ENCODE measurements at regions not wholly inside any gene's neighbourhood (a gene's known extent, or its start where the extent isn't known, plus 50 kb on each side); places are given as distances from the start of the nearest gene placed in this dataset.

- no peaks in the 10 kb centered on the region for H4K20me1 ChIP-seq (ENCODE audit: control insufficient read depth, insufficient read depth, low read length, poor library complexity, severe bottlenecking)
- H3K79me2 ChIP-seq (ENCODE audit: control insufficient read depth, insufficient read depth, low read length) = no peaks in the 10 kb centered on the region
- ChIA-PET POLR2A (no interaction called here), CTCF (no interaction called here)
- H3K4me3 ChIP-seq (ENCODE audit: control extremely low read depth in 1 of 5, extremely low read depth in 1 of 5, insufficient read depth in 1 of 5, low read depth in 2 of 5, low read length in 4 of 5) = no peak overlapping the region
- no peak for DNase-seq
- Mint-ChIP-seq H3K27ac (no peak overlapping the region), H3K4me1 (peaks cover 7% of the 10 kb centered on the region), H3K27me3 (peaks cover 10% of the 10 kb centered on the region), H3K4me3 (no peak overlapping the region), H3K9me3 (ENCODE audit: insufficient read depth) (peaks cover 4% of the 10 kb centered on the region)
- H3K36me3 ChIP-seq (replicated peaks in 1 of 2; ENCODE audit: control extremely low read depth in 1 of 2, control insufficient read depth in 1 of 2, extremely low read depth in 1 of 2, insufficient read depth in 2 of 2, low read length in 1 of 2) = no peaks in the 10 kb centered on the region
- intact Hi-C loops (cut with micrococcal nuclease) = no loop called here
- peaks cover 0 to 5% (median 0%) of the 10 kb centered on the region in 3 donors for H3K9me3 ChIP-seq (ENCODE audit: control extremely low read depth in 1 of 3, control insufficient read depth in 2 of 3, insufficient read depth in 1 of 3, low read length in 2 of 3)
- no peak overlapping the region for H2AFZ ChIP-seq (ENCODE audit: insufficient read depth, low read depth, low read length, poor library complexity, severe bottlenecking)
- H3K4me1 ChIP-seq (ENCODE audit: control insufficient read depth in 2 of 2, insufficient read depth in 2 of 2, low read length in 2 of 2) = peaks cover 0 to 6% of the 10 kb centered on the region in 2 donors
- H3K4me2 ChIP-seq (replicated peaks; ENCODE audit: low read depth, low read length, poor library complexity, severe bottlenecking) = no peak overlapping the region
- H3K9ac ChIP-seq (ENCODE audit: low read length) = no peak overlapping the region
- 96% methylated on average over 5 of the region's 6 CpGs for WGBS (ENCODE audit: insufficient coverage)
- peaks cover 0 to 6% (median 0%) of the 10 kb centered on the region in 4 experiments for H3K27me3 ChIP-seq (replicated peaks in 1 of 4; ENCODE audit: control extremely low read depth in 1 of 4, control insufficient read depth in 3 of 4, insufficient read depth in 4 of 4, low read length in 3 of 4)
- TF ChIP-seq EZH2 (IDR thresholded peaks at IDR 0.05; ENCODE audit: borderline replicate concordance, insufficient read depth, low read depth, low read length, poor library complexity, severe bottlenecking) = no peak
- no peak for TF ChIP-seq CTCF (IDR thresholded peaks at IDR 0.05)
- ATAC-seq (ENCODE audit: low read depth) = no peak
- H3K27ac ChIP-seq (ENCODE audit: low read length in 2 of 2) = no peak overlapping the region
Observed at GRCh38 chrX:2574271-2574670, 73.5 kb upstream of the DHRSX start.

- intact Hi-C loops (cut with micrococcal nuclease) = no loop called here
- Mint-ChIP-seq H3K27ac (no peak overlapping the region), H3K27me3 (no peaks in the 10 kb centered on the region), H3K4me1 (no peaks in the 10 kb centered on the region), H3K4me3 (no peak overlapping the region), H3K9me3 (ENCODE audit: insufficient read depth) (peaks cover 4% of the 10 kb centered on the region)
- TF ChIP-seq EZH2 (IDR thresholded peaks at IDR 0.05; ENCODE audit: borderline replicate concordance, insufficient read depth, low read depth, low read length, poor library complexity, severe bottlenecking) (no peak), CTCF (IDR thresholded peaks at IDR 0.05) (no peak)
- WGBS (ENCODE audit: insufficient coverage) = 96% methylated on average over 5 of the region's 7 CpGs
- no peak overlapping the region for H3K27ac ChIP-seq (ENCODE audit: low read length in 2 of 2)
- H4K20me1 ChIP-seq (ENCODE audit: control insufficient read depth, insufficient read depth, low read length, poor library complexity, severe bottlenecking) = no peaks in the 10 kb centered on the region
- ATAC-seq (ENCODE audit: low read depth) = no peak
- no peaks in the 10 kb centered on the region for H3K27me3 ChIP-seq (replicated peaks in 1 of 4; ENCODE audit: control extremely low read depth in 1 of 4, control insufficient read depth in 3 of 4, insufficient read depth in 4 of 4, low read length in 3 of 4)
- H3K79me2 ChIP-seq (ENCODE audit: control insufficient read depth, insufficient read depth, low read length) = no peaks in the 10 kb centered on the region
- H3K9ac ChIP-seq (ENCODE audit: low read length) = no peak overlapping the region
- H3K9me3 ChIP-seq (ENCODE audit: control extremely low read depth in 1 of 3, control insufficient read depth in 2 of 3, insufficient read depth in 1 of 3, low read length in 2 of 3) = peaks cover 0 to 5% (median 0%) of the 10 kb centered on the region in 3 donors
- ChIA-PET CTCF (no interaction called here), POLR2A (no interaction called here)
- no peak overlapping the region for H3K4me2 ChIP-seq (replicated peaks; ENCODE audit: low read depth, low read length, poor library complexity, severe bottlenecking)
- no peak for DNase-seq
- no peak overlapping the region for H3K4me3 ChIP-seq (ENCODE audit: control extremely low read depth in 1 of 5, extremely low read depth in 1 of 5, insufficient read depth in 1 of 5, low read depth in 2 of 5, low read length in 4 of 5)
- no peaks in the 10 kb centered on the region for H3K36me3 ChIP-seq (replicated peaks in 1 of 2; ENCODE audit: control extremely low read depth in 1 of 2, control insufficient read depth in 1 of 2, extremely low read depth in 1 of 2, insufficient read depth in 2 of 2, low read length in 1 of 2)
- no peaks in the 10 kb centered on the region for H3K4me1 ChIP-seq (ENCODE audit: control insufficient read depth in 2 of 2, insufficient read depth in 2 of 2, low read length in 2 of 2)
- H2AFZ ChIP-seq (ENCODE audit: insufficient read depth, low read depth, low read length, poor library complexity, severe bottlenecking) = no peak overlapping the region
Observed at GRCh38 chrX:2572740-2573139, 72.0 kb upstream of the DHRSX start.
